Tibial artery (tissue), 4 donors: ENCODE measurements at regions not wholly inside any gene's neighbourhood (a gene's known extent, or its start where the extent isn't known, plus 50 kb on each side); places are given as distances from the start of the nearest gene placed in this dataset.

Source experiments
- DNase-seq, 2 donors: peaks; one replicate each; pipeline ENCODE4 v3.0.0-alpha.2; 2019
- H3K27ac ChIP-seq, 2 donors: fragments of 200-600 bp; sonication (generic) in 1 of 2; 1 replicate in 1 of 2; 2 replicates in 1 of 2; pipeline ENCODE4 v1.5.1; 2018 to 2019; ENCODE audit warnings: mild to moderate bottlenecking in 1 of 2
- H3K27me3 ChIP-seq, 2 donors: fragments of 200-600 bp; sonication (generic) in 1 of 2; one replicate each; pipeline versions ENCODE4 v1.5.1 to v1.6.0; 2016 to 2019
- H3K36me3 ChIP-seq, 3 donors: fragments of 200-600 bp; sonication (generic) in 2 of 3; one replicate each; pipeline ENCODE4 v1.5.1; 2016 to 2019; ENCODE audit warnings: mild to moderate bottlenecking in 2 of 3
- H3K4me1 ChIP-seq, 4 donors: fragments of 200-600 bp; sonication (generic) in 2 of 4; 1 replicate in 3 of 4; 2 replicates in 1 of 4; pipeline ENCODE4 v1.5.1; 2016 to 2019
- H3K4me3 ChIP-seq, 2 donors: fragments of 200-600 bp; sonication (generic) in 1 of 2; 1 replicate in 1 of 2; 2 replicates in 1 of 2; pipeline ENCODE4 v1.5.1; 2018 to 2019; ENCODE audit warnings: mild to moderate bottlenecking in 2 of 2
- H3K9me3 ChIP-seq, 3 donors: fragments of 200-600 bp; sonication (generic) in 1 of 3; one replicate each; pipeline ENCODE4 v1.5.1; 2016 to 2019
- CTCF ChIP-seq, 2 experiments: fragments of 200-600 bp in 1 of 2; fragments of 450-650 bp in 1 of 2; IDR thresholded peaks; one replicate each; pipeline ENCODE4 v1.5.1; 2017 to 2019; ENCODE audit warnings: antibody characterized with exemption in 2 of 2, mild to moderate bottlenecking in 1 of 2, moderate library complexity in 1 of 2
- intact Hi-C: fragments of 100-400 bp; cut with DNase I; formaldehyde crosslinking; loops from one replicate; pipeline ENCODE4 v1.15.0; 2023; ENCODE audit warnings: low total_unique reads

DNA sequence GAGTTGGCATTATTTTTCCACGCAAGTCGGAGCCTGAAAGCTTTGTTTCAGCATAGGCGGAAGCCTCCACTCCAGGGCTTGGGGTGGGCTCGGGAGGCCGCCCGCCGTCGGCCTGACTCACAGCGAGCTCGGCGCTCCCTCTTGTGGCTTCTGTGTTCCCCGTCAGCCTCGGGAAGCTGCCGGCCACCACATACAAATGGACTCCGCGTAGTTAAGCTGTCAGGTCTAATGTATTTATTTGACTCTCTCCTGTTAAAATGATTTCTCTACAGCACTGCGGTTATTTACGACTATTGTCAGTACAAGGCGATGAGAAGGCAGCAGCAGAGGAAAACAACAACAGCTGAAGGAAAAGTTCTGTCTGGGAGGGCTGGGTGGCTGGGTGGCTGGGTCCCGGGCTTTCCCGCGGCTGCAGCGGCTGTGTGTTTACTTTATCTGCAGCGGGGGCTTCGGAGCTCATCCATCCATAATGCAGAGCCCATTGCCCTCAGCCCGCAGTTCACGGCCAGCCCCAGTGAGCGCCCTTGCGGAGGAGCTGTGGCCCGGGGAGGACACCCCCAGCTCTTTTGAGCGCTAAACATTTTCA lies 375.7 kb upstream of the CAMK1G start:
- Histone ChIP-seq H3K4me3 (peak overlapping the region; percentile 11 to 43), H3K4me1 (peaks cover 0 to 15% (median 9%) of the 10 kb centered on the region in 4 donors), H3K27ac (no peak overlapping the region), H3K27me3 (peaks cover 0 to 45% of the 10 kb centered on the region in 2 donors), H3K9me3 (no peaks in the 10 kb centered on the region), H3K36me3 (no peaks in the 10 kb centered on the region)
- peak; percentile 46 to 75 for TF ChIP-seq CTCF (IDR thresholded peaks at IDR 0.05)
- peak in 1 of 2 donors; percentile 68 for DNase-seq
- intact Hi-C loops: no loop called here

- Histone ChIP-seq H3K36me3 (no peaks in the 10 kb centered on the region), H3K4me1 (peaks cover 0 to 15% (median 9%) of the 10 kb centered on the region in 4 donors), H3K27ac (no peak overlapping the region), H3K9me3 (no peaks in the 10 kb centered on the region), H3K27me3 (peaks cover 0 to 45% of the 10 kb centered on the region in 2 donors), H3K4me3 (no peak overlapping the region)
- no peak for TF ChIP-seq CTCF (IDR thresholded peaks at IDR 0.05)
- intact Hi-C loops: no loop called here
- no peak for DNase-seq
These were observed 374.9 kb upstream of the CAMK1G start for GRCh38 chr1:209208648-209209047.

DNA sequence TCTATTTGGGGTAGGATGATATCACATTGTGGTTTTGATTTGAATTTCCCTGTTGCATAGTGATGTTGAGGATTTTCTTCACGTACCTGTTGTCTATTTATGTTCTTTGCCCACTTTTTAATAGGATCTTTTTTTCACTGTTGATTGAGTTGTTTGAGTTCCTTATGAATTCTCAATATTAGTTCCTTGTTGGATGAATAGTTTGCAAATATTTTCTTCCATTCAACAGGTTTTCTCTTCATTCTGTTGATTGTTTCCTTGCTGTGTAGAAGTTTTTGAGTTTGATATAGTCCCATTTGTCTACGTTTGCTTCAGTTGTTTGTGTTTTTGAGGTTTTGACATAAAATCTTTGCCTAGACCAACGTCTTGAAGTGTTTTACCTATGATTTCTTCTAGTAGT lies 369.5 kb upstream of the CAMK1G start:
- DNase-seq: no peak
- Histone ChIP-seq H3K27me3 (peaks cover 0 to 44% of the 10 kb centered on the region in 2 donors), H3K27ac (no peak overlapping the region), H3K4me1 (no peaks in the 10 kb centered on the region), H3K9me3 (no peaks in the 10 kb centered on the region), H3K36me3 (no peaks in the 10 kb centered on the region), H3K4me3 (no peak overlapping the region)
- intact Hi-C loops: no loop called here
- no peak for TF ChIP-seq CTCF (IDR thresholded peaks at IDR 0.05)

DNA sequence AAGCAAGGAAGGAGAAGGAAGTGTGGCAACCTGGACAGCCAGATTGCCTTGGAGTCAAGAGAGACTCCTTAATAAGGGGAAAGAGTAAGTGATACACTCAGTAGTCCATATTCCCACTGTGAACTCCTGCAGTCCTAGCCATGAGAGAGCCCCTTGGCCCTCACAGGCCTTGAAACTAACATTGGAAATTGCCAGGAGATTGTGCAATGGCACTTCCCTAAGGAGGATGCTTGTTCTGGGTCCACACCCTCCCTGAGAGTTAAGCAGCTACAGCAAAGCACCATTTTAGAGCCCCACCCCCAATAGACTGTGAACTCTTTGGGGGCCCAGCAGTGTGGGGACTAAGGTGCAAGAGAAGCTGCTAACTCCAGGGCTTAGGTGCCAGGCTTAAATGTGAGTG lies 367.7 kb upstream of the CAMK1G start:
- H3K27me3 ChIP-seq: peaks cover 0 to 30% of the 10 kb centered on the region in 2 donors
- no peaks in the 10 kb centered on the region for H3K36me3 ChIP-seq
- DNase-seq: no peak
- no peak for TF ChIP-seq CTCF (IDR thresholded peaks at IDR 0.05)
- no peak overlapping the region for H3K27ac ChIP-seq
- intact Hi-C loops: no loop called here
- H3K4me3 ChIP-seq: no peak overlapping the region
- H3K4me1 ChIP-seq: no peaks in the 10 kb centered on the region
- H3K9me3 ChIP-seq: no peaks in the 10 kb centered on the region

GRCh38 chr1:209218113-209218512 lies 365.4 kb upstream of the CAMK1G start:
- no peaks in the 10 kb centered on the region for H3K9me3 ChIP-seq
- intact Hi-C loops: no loop called here
- H3K4me3 ChIP-seq: no peak overlapping the region
- H3K27ac ChIP-seq: no peak overlapping the region
- H3K27me3 ChIP-seq: peaks cover 0 to 12% of the 10 kb centered on the region in 2 donors
- no peaks in the 10 kb centered on the region for H3K36me3 ChIP-seq
- H3K4me1 ChIP-seq: no peaks in the 10 kb centered on the region
- TF ChIP-seq CTCF (IDR thresholded peaks at IDR 0.05): no peak
- no peak for DNase-seq

DNA sequence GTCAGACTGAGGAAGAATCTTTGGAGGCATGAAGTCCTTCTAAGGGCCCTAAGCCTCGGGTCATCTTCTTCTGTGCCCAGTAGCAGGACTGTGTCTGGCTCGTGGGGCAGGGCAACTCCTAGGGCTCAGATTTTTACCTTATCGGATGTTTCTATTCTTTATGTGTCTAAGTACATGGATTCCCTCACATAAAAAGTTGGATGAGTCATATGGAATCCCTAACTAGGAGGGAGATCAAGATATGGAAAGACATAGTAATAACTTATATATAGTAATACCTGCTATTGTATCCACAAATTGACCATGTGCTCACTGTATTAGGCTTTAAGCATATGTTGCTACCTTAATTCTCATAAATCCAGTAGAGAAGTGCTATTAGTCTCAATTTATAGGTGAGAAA lies 364.5 kb upstream of the CAMK1G start:
- intact Hi-C loops: no loop called here
- no peaks in the 10 kb centered on the region for H3K9me3 ChIP-seq
- no peak for TF ChIP-seq CTCF (IDR thresholded peaks at IDR 0.05)

More for the DNA sequence above, 364.5 kb upstream of the CAMK1G start:
- H3K4me1 ChIP-seq: no peaks in the 10 kb centered on the region
- no peak overlapping the region for H3K4me3 ChIP-seq
- H3K27ac ChIP-seq: no peak overlapping the region
- DNase-seq: no peak
- peaks cover 0 to 15% of the 10 kb centered on the region in 2 donors for H3K27me3 ChIP-seq
- no peaks in the 10 kb centered on the region for H3K36me3 ChIP-seq
